Subcutaneous abdominal adipose tissue (tissue), 5 donors: ENCODE measurements at regions not wholly inside any gene's neighbourhood (a gene's known extent, or its start where the extent isn't known, plus 50 kb on each side); places are given as distances from the start of the nearest gene placed in this dataset.

ENCODE experiments used
- H3K27ac ChIP-seq: one replicate; pipeline ENCODE4 v1.7.0; 2013; ENCODE audit warnings: low read depth, mild to moderate bottlenecking, inconsistent platforms, low read length, moderate library complexity
- H3K27me3 ChIP-seq, 5 donors: one replicate each; pipeline ENCODE4 v1.7.0; 2013; ENCODE audit warnings: low read length in 5 of 5, inconsistent platforms in 1 of 5; ENCODE audit not compliant: control insufficient read depth in 5 of 5, insufficient read depth in 4 of 5
- H3K36me3 ChIP-seq, 5 donors: one replicate each; pipeline ENCODE4 v1.7.0; 2013; ENCODE audit warnings: low read length in 5 of 5; ENCODE audit not compliant: control insufficient read depth in 5 of 5, insufficient read depth in 5 of 5
- H3K4me1 ChIP-seq, 5 donors: one replicate each; pipeline ENCODE4 v1.7.0; 2013; ENCODE audit warnings: low read length in 5 of 5, mild to moderate bottlenecking in 3 of 5, moderate library complexity in 1 of 5; ENCODE audit not compliant: control insufficient read depth in 5 of 5, insufficient read depth in 5 of 5
- H3K4me3 ChIP-seq, 5 donors: one replicate each; pipeline ENCODE4 v1.7.0; 2013; ENCODE audit warnings: low read length in 5 of 5, low read depth in 1 of 5
- H3K9ac ChIP-seq, 5 donors: one replicate each; pipeline ENCODE4 v1.7.0; 2013; ENCODE audit warnings: low read length in 5 of 5, mild to moderate bottlenecking in 4 of 5, moderate library complexity in 3 of 5
- H3K9me3 ChIP-seq, 5 donors: one replicate each; pipeline ENCODE4 v1.7.0; 2013; ENCODE audit warnings: low read length in 5 of 5; ENCODE audit not compliant: control insufficient read depth in 5 of 5
- donor health status: healthy.
- donor health status: healthy.
- donor health status: healthy.
- donor health status: healthy.
- donor health status: healthy.

- Histone ChIP-seq H3K27me3 (peaks cover 0 to 8% (median 0%) of the 10 kb centered on the region in 5 donors), H3K4me1 (no peaks in the 10 kb centered on the region), H3K4me3 (no peak overlapping the region), H3K27ac (no peak overlapping the region), H3K9me3 (no peaks in the 10 kb centered on the region), H3K9ac (no peak overlapping the region), H3K36me3 (no peaks in the 10 kb centered on the region)
Measured at GRCh38 chrX:16368696-16369095, 201.4 kb downstream of the MAGEB17 start.

GRCh38 chrX:16376056-16376455 lies 208.8 kb downstream of the MAGEB17 start:
- H3K9me3 ChIP-seq, result peaks cover 0 to 5% (median 0%) of the 10 kb centered on the region in 5 donors
- no peak overlapping the region for H3K27ac ChIP-seq
- peaks cover 0 to 4% (median 3%) of the 10 kb centered on the region in 5 donors for H3K27me3 ChIP-seq
- H3K36me3 ChIP-seq, result no peaks in the 10 kb centered on the region
- H3K4me1 ChIP-seq, result no peaks in the 10 kb centered on the region
- no peak overlapping the region for H3K9ac ChIP-seq
- no peak overlapping the region for H3K4me3 ChIP-seq

- H3K4me3 ChIP-seq, result no peak overlapping the region
- no peaks in the 10 kb centered on the region for H3K9me3 ChIP-seq
Measured at GRCh38 chrX:16386126-16386525, 218.8 kb downstream of the MAGEB17 start.

GRCh38 chrX:16392597-16392996 lies 225.3 kb downstream of the MAGEB17 start:
- H3K4me1 ChIP-seq, result no peaks in the 10 kb centered on the region
- H3K9me3 ChIP-seq, result no peaks in the 10 kb centered on the region
- no peaks in the 10 kb centered on the region for H3K36me3 ChIP-seq
- no peak overlapping the region for H3K4me3 ChIP-seq
- no peaks in the 10 kb centered on the region for H3K27me3 ChIP-seq
- no peak overlapping the region for H3K27ac ChIP-seq
- no peak overlapping the region for H3K9ac ChIP-seq

More at GRCh38 chrX:16386126-16386525, 218.8 kb downstream of the MAGEB17 start:
- no peak overlapping the region for H3K9ac ChIP-seq
- H3K27ac ChIP-seq, result no peak overlapping the region
- H3K4me1 ChIP-seq, result no peaks in the 10 kb centered on the region
- no peaks in the 10 kb centered on the region for H3K36me3 ChIP-seq
- peaks cover 0 to 4% (median 0%) of the 10 kb centered on the region in 5 donors for H3K27me3 ChIP-seq

GRCh38 chrX:16394290-16394689 lies 227.0 kb downstream of the MAGEB17 start:
- H3K4me1 ChIP-seq, result no peaks in the 10 kb centered on the region
- H3K27ac ChIP-seq, result no peak overlapping the region
- H3K36me3 ChIP-seq, result no peaks in the 10 kb centered on the region
- H3K27me3 ChIP-seq, result no peaks in the 10 kb centered on the region
- H3K9ac ChIP-seq, result no peak overlapping the region
- H3K4me3 ChIP-seq, result no peak overlapping the region
- H3K9me3 ChIP-seq, result no peaks in the 10 kb centered on the region

GRCh38 chrX:16403808-16404207 lies 236.5 kb downstream of the MAGEB17 start:
- Histone ChIP-seq H3K36me3 (no peaks in the 10 kb centered on the region), H3K4me1 (no peaks in the 10 kb centered on the region)

GRCh38 chrX:16416588-16416987 lies 233.4 kb upstream of the S100G start:
- no peak overlapping the region for H3K4me3 ChIP-seq
- peaks cover 0 to 2% (median 0%) of the 10 kb centered on the region in 5 donors for H3K27me3 ChIP-seq
- no peak overlapping the region for H3K27ac ChIP-seq
- peaks cover 3 to 11% (median 5%) of the 10 kb centered on the region in 5 donors for H3K9me3 ChIP-seq
- no peak overlapping the region for H3K9ac ChIP-seq
- no peaks in the 10 kb centered on the region for H3K36me3 ChIP-seq
- H3K4me1 ChIP-seq, result no peaks in the 10 kb centered on the region

More at GRCh38 chrX:16403808-16404207, 236.5 kb downstream of the MAGEB17 start:
- no peak overlapping the region for H3K27ac ChIP-seq
- peaks cover 0 to 4% (median 0%) of the 10 kb centered on the region in 5 donors for H3K9me3 ChIP-seq
- no peak overlapping the region for H3K4me3 ChIP-seq
- no peak overlapping the region for H3K9ac ChIP-seq
- H3K27me3 ChIP-seq, result peaks cover 3 to 7% (median 7%) of the 10 kb centered on the region in 5 donors

GRCh38 chrX:16418650-16419049 lies 231.3 kb upstream of the S100G start:
- no peaks in the 10 kb centered on the region for H3K36me3 ChIP-seq
- no peaks in the 10 kb centered on the region for H3K4me1 ChIP-seq
- H3K9ac ChIP-seq, result no peak overlapping the region
- no peak overlapping the region for H3K4me3 ChIP-seq
- peaks cover 3 to 11% (median 5%) of the 10 kb centered on the region in 5 donors for H3K9me3 ChIP-seq
- H3K27ac ChIP-seq, result no peak overlapping the region
- H3K27me3 ChIP-seq, result peaks cover 0 to 2% (median 0%) of the 10 kb centered on the region in 5 donors

- Histone ChIP-seq H3K4me3 (no peak overlapping the region), H3K9me3 (peaks cover 0 to under 1% (median 0%) of the 10 kb centered on the region in 5 donors), H3K27ac (no peak overlapping the region), H3K36me3 (no peaks in the 10 kb centered on the region), H3K9ac (no peak overlapping the region), H3K27me3 (peaks cover 0 to 10% (median 2%) of the 10 kb centered on the region in 5 donors), H3K4me1 (no peaks in the 10 kb centered on the region)
Measured at GRCh38 chrX:16427668-16428067, 222.3 kb upstream of the S100G start.

- Histone ChIP-seq H3K4me1 (no peaks in the 10 kb centered on the region), H3K4me3 (no peak overlapping the region), H3K27ac (no peak overlapping the region), H3K9ac (no peak overlapping the region), H3K27me3 (peaks cover 0 to 11% (median 5%) of the 10 kb centered on the region in 5 donors), H3K36me3 (no peaks in the 10 kb centered on the region), H3K9me3 (peaks cover 0 to 4% (median 0%) of the 10 kb centered on the region in 5 donors)
Measured at GRCh38 chrX:16429406-16429805, 220.6 kb upstream of the S100G start.
